ENCODE measurements at regions not wholly inside any gene's neighbourhood (a gene's known extent, or its start where the extent isn't known, plus 50 kb on each side); places are given as distances from the start of the nearest gene placed in this dataset.

DNA sequence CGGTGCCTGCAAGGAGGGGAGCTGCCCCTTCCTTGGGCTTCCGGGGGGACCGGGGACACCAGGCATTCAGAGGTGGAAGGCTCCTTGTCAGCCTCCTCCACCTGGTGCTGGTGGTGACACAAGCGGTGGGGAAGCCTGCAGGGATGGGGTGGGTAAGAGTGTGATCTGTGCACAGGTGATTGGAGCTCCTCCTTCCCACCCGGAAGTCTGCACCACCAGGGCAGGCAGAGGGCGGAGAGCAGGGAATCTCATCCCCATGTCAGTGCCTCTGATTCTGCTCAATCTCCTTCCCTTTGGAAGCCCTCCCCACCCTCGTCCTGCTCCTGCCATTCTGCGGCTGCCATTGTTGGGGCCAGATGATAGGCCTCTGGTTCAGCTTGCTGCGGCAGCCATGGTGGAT is 238.1 kb upstream of the CRY1 start:
- Histone ChIP-seq H2AFZ (ENCODE audit: low read depth, low read length) (no peak overlapping the region), H3K4me1 (ENCODE audit: control insufficient read depth, extremely low read depth, insufficient read depth, low read length) (peaks cover 9% of the 10 kb centered on the region), H3K4me2 (ENCODE audit: insufficient read depth, low read length) (no peak overlapping the region), H4K20me1 (replicated peaks; ENCODE audit: control insufficient read depth, extremely low read depth, insufficient read depth, low read length) (no peaks in the 10 kb centered on the region), H3K9me1 (replicated peaks; ENCODE audit: control insufficient read depth, extremely low read depth, insufficient read depth, low read length) (no peaks in the 10 kb centered on the region), H3K4me3 (replicated peaks in 1 of 3; ENCODE audit: insufficient read depth in 1 of 3, low read depth in 1 of 3, low read length in 3 of 3) (no peak overlapping the region), H3K79me2 (ENCODE audit: control insufficient read depth, insufficient read depth, low read length) (no peaks in the 10 kb centered on the region), H3K27me3 (ENCODE audit: control insufficient read depth in 2 of 2, insufficient read depth in 2 of 2, low read length in 2 of 2) (peaks cover 2 to 3% of the 10 kb centered on the region in 2 experiments), H3K9me3 (replicated peaks; ENCODE audit: control insufficient read depth, insufficient read depth, low read length) (no peaks in the 10 kb centered on the region), H3K9ac (replicated peaks; ENCODE audit: extremely low read depth, insufficient read depth, low read length) (no peak overlapping the region), H3K36me3 (ENCODE audit: control insufficient read depth in 2 of 2, extremely low read depth in 1 of 2, insufficient read depth in 2 of 2, low read length in 2 of 2) (no peaks in the 10 kb centered on the region), H3K27ac (ENCODE audit: insufficient read depth, low read depth, low read length) (no peak overlapping the region)
- dilution Hi-C loops (cut with MboI; ENCODE audit: extremely low pct_ligation_motif_present, low sequenced_read_pairs) = no loop called here
- intact Hi-C loops (cut with micrococcal nuclease) = no loop called here
- no peak for FAIRE-seq
- DNase-seq (ENCODE audit: low read depth, low spot score) = no peak
- no TSS peak for BruUV-seq (replicated peaks)
- CTCF ChIA-PET = interaction anchor here (1.2 kb wide), 1 partner anchor 200 kb away, joined by 4 read pairs; no protein-coding TSS in a partner anchor
- no peak for TF ChIP-seq FOS (IDR thresholded peaks at IDR 0.05; ENCODE audit: borderline replicate concordance, insufficient read depth, low read length)
- no peak for TF ChIP-seq POLR2AphosphoS5 (IDR thresholded peaks at IDR 0.05; ENCODE audit: insufficient read depth, low read depth, low read length)
- no peak for TF ChIP-seq MYC (IDR thresholded peaks at IDR 0.05; ENCODE audit: low read depth, low read length)
- TF ChIP-seq, protein P1, sequence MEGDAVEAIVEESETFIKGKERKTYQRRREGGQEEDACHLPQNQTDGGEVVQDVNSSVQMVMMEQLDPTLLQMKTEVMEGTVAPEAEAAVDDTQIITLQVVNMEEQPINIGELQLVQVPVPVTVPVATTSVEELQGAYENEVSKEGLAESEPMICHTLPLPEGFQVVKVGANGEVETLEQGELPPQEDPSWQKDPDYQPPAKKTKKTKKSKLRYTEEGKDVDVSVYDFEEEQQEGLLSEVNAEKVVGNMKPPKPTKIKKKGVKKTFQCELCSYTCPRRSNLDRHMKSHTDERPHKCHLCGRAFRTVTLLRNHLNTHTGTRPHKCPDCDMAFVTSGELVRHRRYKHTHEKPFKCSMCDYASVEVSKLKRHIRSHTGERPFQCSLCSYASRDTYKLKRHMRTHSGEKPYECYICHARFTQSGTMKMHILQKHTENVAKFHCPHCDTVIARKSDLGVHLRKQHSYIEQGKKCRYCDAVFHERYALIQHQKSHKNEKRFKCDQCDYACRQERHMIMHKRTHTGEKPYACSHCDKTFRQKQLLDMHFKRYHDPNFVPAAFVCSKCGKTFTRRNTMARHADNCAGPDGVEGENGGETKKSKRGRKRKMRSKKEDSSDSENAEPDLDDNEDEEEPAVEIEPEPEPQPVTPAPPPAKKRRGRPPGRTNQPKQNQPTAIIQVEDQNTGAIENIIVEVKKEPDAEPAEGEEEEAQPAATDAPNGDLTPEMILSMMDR (IDR thresholded peaks at IDR 0.05; ENCODE audit: extremely low read depth in 1 of 2, insufficient read depth in 1 of 2, low read depth in 1 of 2, low read length in 2 of 2) = no peak
- no peak for TF ChIP-seq JUN (IDR thresholded peaks at IDR 0.05; ENCODE audit: borderline replicate concordance, insufficient read depth, insufficient read length, low read depth)
- TF ChIP-seq EZH2 (IDR thresholded peaks at IDR 0.05; ENCODE audit: borderline replicate concordance, low read depth, low read length, severe bottlenecking) = no peak
- TF ChIP-seq, protein P2, sequence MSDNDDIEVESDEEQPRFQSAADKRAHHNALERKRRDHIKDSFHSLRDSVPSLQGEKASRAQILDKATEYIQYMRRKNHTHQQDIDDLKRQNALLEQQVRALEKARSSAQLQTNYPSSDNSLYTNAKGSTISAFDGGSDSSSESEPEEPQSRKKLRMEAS (IDR thresholded peaks at IDR 0.05; ENCODE audit: insufficient read depth, insufficient read length) = no peak
- no peak for TF ChIP-seq GATA2 (IDR thresholded peaks at IDR 0.05; ENCODE audit: insufficient read depth, insufficient read length, low read depth, low read length)
- no peak for TF ChIP-seq POLR2A (IDR thresholded peaks at IDR 0.05; ENCODE audit: low read depth, low read length)
- POLR2A ChIA-PET = no interaction called here
